ENCODE measurements at regions not wholly inside any gene's neighbourhood (a gene's known extent, or its start where the extent isn't known, plus 50 kb on each side); places are given as distances from the start of the nearest gene placed in this dataset.

- TF ChIP-seq GATA2 (IDR thresholded peaks at IDR 0.05; ENCODE audit: low read depth, low read length) (no peak), GATA3 (IDR thresholded peaks at IDR 0.05; ENCODE audit: low read depth, low read length) (no peak)
These were observed 497.2 kb downstream of the RAPGEF2 start for GRCh38 chr4:159600061-159600460.
